Stomach smooth muscle (tissue), 2 donors: ENCODE measurements at regions not wholly inside any gene's neighbourhood (a gene's known extent, or its start where the extent isn't known, plus 50 kb on each side); places are given as distances from the start of the nearest gene placed in this dataset.

Experiments used
- H3K27ac ChIP-seq: one replicate; pipeline ENCODE4 v1.7.0; 2013; ENCODE audit warnings: mild to moderate bottlenecking, low read length, inconsistent platforms
- H3K27me3 ChIP-seq, 2 donors: one replicate each; pipeline ENCODE4 v1.7.0; 2013; ENCODE audit warnings: low read length in 2 of 2; ENCODE audit not compliant: insufficient read depth in 2 of 2, control insufficient read depth in 1 of 2
- H3K36me3 ChIP-seq, 2 donors: one replicate each; pipeline ENCODE4 v1.7.0; 2013; ENCODE audit warnings: low read length in 2 of 2; ENCODE audit not compliant: control insufficient read depth in 2 of 2, insufficient read depth in 2 of 2
- H3K4me1 ChIP-seq: one replicate; pipeline ENCODE4 v1.7.0; 2013; ENCODE audit warnings: low read length; ENCODE audit not compliant: control insufficient read depth, insufficient read depth
- H3K4me3 ChIP-seq, 2 donors: one replicate each; pipeline ENCODE4 v1.7.0; 2013; ENCODE audit warnings: low read length in 2 of 2
- H3K9ac ChIP-seq, 2 donors: one replicate each; pipeline ENCODE4 v1.7.0; 2013; ENCODE audit warnings: low read length in 2 of 2, mild to moderate bottlenecking in 1 of 2
- H3K9me3 ChIP-seq, 2 donors: one replicate each; pipeline ENCODE4 v1.7.0; 2013; ENCODE audit warnings: low read length in 2 of 2; ENCODE audit not compliant: control insufficient read depth in 2 of 2
- donor health status: healthy.
- donor health status: Pancreatic carcinoma.

GRCh38 chr3:43783987-43784639 lies 93.4 kb downstream of the ABHD5 start:
- H3K27ac ChIP-seq: no peak overlapping the region
- H3K9me3 ChIP-seq: peaks cover 0 to 7% of the 10 kb centered on the region in 2 donors
- peaks cover 5 to 6% of the 10 kb centered on the region in 2 donors for H3K27me3 ChIP-seq
- no peaks in the 10 kb centered on the region for H3K36me3 ChIP-seq
- H3K4me1 ChIP-seq: no peaks in the 10 kb centered on the region
- no peak overlapping the region for H3K4me3 ChIP-seq
- H3K9ac ChIP-seq: no peak overlapping the region

DNA sequence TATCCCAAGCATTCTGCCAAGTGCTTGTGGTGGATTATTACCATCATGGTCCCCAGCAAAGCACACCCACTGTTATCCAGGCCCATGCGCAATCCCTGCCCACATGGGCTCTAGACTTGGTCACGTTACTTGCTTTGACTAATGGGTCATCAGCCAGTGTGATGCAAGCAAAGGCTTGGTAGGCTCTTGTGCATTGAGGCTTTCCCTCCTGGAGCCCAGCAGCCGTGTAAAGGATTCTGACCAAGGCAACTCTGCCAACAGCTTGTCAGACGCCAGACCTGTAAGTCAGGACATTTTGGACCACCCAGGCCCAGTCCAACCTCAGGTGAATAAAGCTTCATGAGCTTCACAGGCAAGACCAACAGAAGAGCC lies 93.9 kb downstream of the ABHD5 start:
- no peaks in the 10 kb centered on the region for H3K4me1 ChIP-seq

DNA sequence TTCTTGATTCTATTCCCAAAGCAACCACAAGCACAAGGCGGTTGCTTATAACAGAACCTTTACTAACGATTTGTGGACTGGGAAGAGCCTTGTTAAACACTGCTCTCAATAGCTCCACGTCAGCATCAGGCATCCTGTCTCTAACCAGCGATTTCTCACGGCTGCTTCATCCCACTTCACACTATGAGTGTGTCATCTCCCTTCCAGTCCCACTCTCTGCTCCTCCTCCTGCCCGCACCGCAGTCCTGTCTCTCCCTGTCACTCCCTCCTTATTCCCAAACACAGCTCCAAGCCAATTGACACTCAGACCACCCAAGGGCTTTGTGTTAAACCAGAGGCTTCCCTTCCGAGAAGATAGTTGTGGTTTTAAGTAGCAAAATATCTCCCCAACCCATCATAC lies 94.8 kb downstream of the ABHD5 start:
- Histone ChIP-seq H3K27me3 (peaks cover 5 to 6% of the 10 kb centered on the region in 2 donors), H3K9me3 (peaks cover 0 to 7% of the 10 kb centered on the region in 2 donors), H3K9ac (no peak overlapping the region), H3K4me3 (no peak overlapping the region), H3K27ac (no peak overlapping the region), H3K36me3 (no peaks in the 10 kb centered on the region), H3K4me1 (no peaks in the 10 kb centered on the region)

More for the DNA sequence above, 93.9 kb downstream of the ABHD5 start:
- no peak overlapping the region for H3K4me3 ChIP-seq
- H3K27me3 ChIP-seq: peaks cover 5 to 6% of the 10 kb centered on the region in 2 donors
- no peaks in the 10 kb centered on the region for H3K36me3 ChIP-seq
- no peak overlapping the region for H3K9ac ChIP-seq
- H3K9me3 ChIP-seq: peaks cover 0 to 7% of the 10 kb centered on the region in 2 donors
- no peak overlapping the region for H3K27ac ChIP-seq

GRCh38 chr3:43786102-43786501 lies 95.4 kb downstream of the ABHD5 start:
- Histone ChIP-seq H3K9ac (no peak overlapping the region), H3K36me3 (no peaks in the 10 kb centered on the region), H3K27ac (no peak overlapping the region), H3K27me3 (peaks cover 5 to 6% of the 10 kb centered on the region in 2 donors), H3K9me3 (peaks cover 0 to 7% of the 10 kb centered on the region in 2 donors), H3K4me3 (no peak overlapping the region), H3K4me1 (no peaks in the 10 kb centered on the region)

- no peak overlapping the region for H3K9ac ChIP-seq
- no peaks in the 10 kb centered on the region for H3K36me3 ChIP-seq
- peaks cover 5 to 6% of the 10 kb centered on the region in 2 donors for H3K27me3 ChIP-seq
- H3K4me3 ChIP-seq: no peak overlapping the region
- H3K9me3 ChIP-seq: peaks cover 0 to 7% of the 10 kb centered on the region in 2 donors
- no peak overlapping the region for H3K27ac ChIP-seq
- no peaks in the 10 kb centered on the region for H3K4me1 ChIP-seq
Measured at GRCh38 chr3:43786526-43787305, 96.0 kb downstream of the ABHD5 start.

GRCh38 chr3:43787330-43787729 lies 96.6 kb downstream of the ABHD5 start:
- H3K9ac ChIP-seq: no peak overlapping the region
- no peaks in the 10 kb centered on the region for H3K36me3 ChIP-seq
- no peaks in the 10 kb centered on the region for H3K4me1 ChIP-seq
- peaks cover 0 to 5% of the 10 kb centered on the region in 2 donors for H3K9me3 ChIP-seq
- H3K27ac ChIP-seq: no peak overlapping the region
- no peak overlapping the region for H3K4me3 ChIP-seq
- peaks cover 5 to 6% of the 10 kb centered on the region in 2 donors for H3K27me3 ChIP-seq

GRCh38 chr3:43789028-43789427 lies 98.3 kb downstream of the ABHD5 start:
- no peak overlapping the region for H3K4me3 ChIP-seq
- H3K27ac ChIP-seq: no peak overlapping the region
- no peaks in the 10 kb centered on the region for H3K36me3 ChIP-seq
- H3K9me3 ChIP-seq: peaks cover 0 to 4% of the 10 kb centered on the region in 2 donors
- no peak overlapping the region for H3K9ac ChIP-seq
- no peaks in the 10 kb centered on the region for H3K4me1 ChIP-seq
- H3K27me3 ChIP-seq: peaks cover 6 to 9% of the 10 kb centered on the region in 2 donors

- Histone ChIP-seq H3K9me3 (no peaks in the 10 kb centered on the region), H3K27ac (no peak overlapping the region), H3K9ac (no peak overlapping the region), H3K36me3 (no peaks in the 10 kb centered on the region), H3K4me3 (no peak overlapping the region), H3K27me3 (peaks cover 6 to 11% of the 10 kb centered on the region in 2 donors), H3K4me1 (no peaks in the 10 kb centered on the region)
Measured at GRCh38 chr3:43790060-43790459, 99.3 kb downstream of the ABHD5 start.

DNA sequence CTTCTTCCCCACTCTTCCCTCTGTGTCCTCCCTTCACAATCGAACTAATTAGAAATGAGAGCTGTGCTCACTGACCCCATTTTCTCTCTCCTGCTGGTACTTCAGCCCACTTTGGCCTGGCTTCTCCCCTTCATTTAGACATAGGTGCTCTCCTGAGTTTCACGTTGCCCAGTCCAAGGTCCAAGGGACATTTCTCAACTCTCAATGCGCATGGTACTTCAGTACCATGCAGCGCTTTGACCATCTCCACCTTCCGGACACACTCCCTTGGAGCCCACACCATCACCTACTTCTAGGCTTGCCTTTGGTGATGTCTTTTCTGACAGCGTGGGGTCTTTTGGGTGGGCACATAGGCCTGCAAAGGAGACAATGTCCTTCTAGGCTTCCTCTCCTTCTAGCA lies 99.7 kb downstream of the ABHD5 start:
- no peaks in the 10 kb centered on the region for H3K36me3 ChIP-seq
- no peaks in the 10 kb centered on the region for H3K9me3 ChIP-seq
- H3K4me1 ChIP-seq: no peaks in the 10 kb centered on the region
- H3K9ac ChIP-seq: no peak overlapping the region
- H3K27ac ChIP-seq: no peak overlapping the region
- H3K4me3 ChIP-seq: no peak overlapping the region
- H3K27me3 ChIP-seq: peaks cover 6 to 11% of the 10 kb centered on the region in 2 donors

- no peaks in the 10 kb centered on the region for H3K4me1 ChIP-seq
- no peaks in the 10 kb centered on the region for H3K9me3 ChIP-seq
- H3K9ac ChIP-seq: no peak overlapping the region
- H3K4me3 ChIP-seq: no peak overlapping the region
- H3K36me3 ChIP-seq: no peaks in the 10 kb centered on the region
- H3K27ac ChIP-seq: no peak overlapping the region
- H3K27me3 ChIP-seq: peaks cover 3 to 7% of the 10 kb centered on the region in 2 donors
Measured at GRCh38 chr3:43791246-43791645, 100.5 kb downstream of the ABHD5 start.

GRCh38 chr3:43792904-43793303 lies 102.2 kb downstream of the ABHD5 start:
- H3K9me3 ChIP-seq: peaks cover 0 to under 1% of the 10 kb centered on the region in 2 donors
- peaks cover 0 to 8% of the 10 kb centered on the region in 2 donors for H3K27me3 ChIP-seq
- no peaks in the 10 kb centered on the region for H3K36me3 ChIP-seq
- H3K27ac ChIP-seq: no peak overlapping the region
- H3K4me3 ChIP-seq: no peak overlapping the region
- no peak overlapping the region for H3K9ac ChIP-seq
- H3K4me1 ChIP-seq: no peaks in the 10 kb centered on the region
